ENCODE measurements at regions not wholly inside any gene's neighbourhood (a gene's known extent, or its start where the extent isn't known, plus 50 kb on each side); places are given as distances from the start of the nearest gene placed in this dataset.

GRCh38 chr10:61136139-61136538 lies 192.2 kb upstream of the RHOBTB1 start:
- no peak for TF ChIP-seq EZH2 (IDR thresholded peaks at IDR 0.05; ENCODE audit: insufficient read depth, poor library complexity, severe bottlenecking)
- no peak for TF ChIP-seq EZH2phosphoT487 (IDR thresholded peaks at IDR 0.05; ENCODE audit: insufficient read depth, low read depth)
